ENCODE measurements at regions not wholly inside any gene's neighbourhood (a gene's known extent, or its start where the extent isn't known, plus 50 kb on each side); places are given as distances from the start of the nearest gene placed in this dataset.

DNA sequence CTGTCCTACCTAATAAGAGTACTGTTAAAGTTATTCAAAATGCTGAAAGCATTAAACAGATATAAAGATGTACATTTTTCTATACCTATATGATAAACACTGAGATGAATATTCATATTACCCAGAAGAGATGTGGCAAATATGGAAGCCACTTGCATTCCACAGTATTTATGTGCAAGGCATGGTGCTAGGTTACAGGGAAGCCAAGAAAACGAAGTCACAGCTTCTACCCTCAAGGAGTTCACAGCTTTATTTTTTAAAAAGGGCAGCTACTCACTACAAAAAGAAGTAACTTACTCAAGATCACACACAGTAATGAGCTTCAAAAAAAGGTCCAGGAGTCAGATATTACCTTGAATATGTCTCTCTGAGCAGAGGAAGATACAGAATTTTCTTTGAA, 484.6 kb downstream of the ZNF608 start:
- H3K4me1 Mint-ChIP-seq (ENCODE audit: low read depth, unreplicated experiment) = peaks cover 11% of the 10 kb centered on the region
- DNase-seq = no peak
- no TSS peak for BruUV-seq (replicated peaks)
- peaks cover 7% of the 10 kb centered on the region for H3K9me3 Mint-ChIP-seq (ENCODE audit: low read depth, unreplicated experiment)
- no peak overlapping the region for H3K4me3 Mint-ChIP-seq (ENCODE audit: low read depth, unreplicated experiment)
- CTCF ChIA-PET = no interaction called here
- no peak overlapping the region for H3K27ac Mint-ChIP-seq (ENCODE audit: unreplicated experiment)
- intact Hi-C loops (cut with micrococcal nuclease; ENCODE audit: unreplicated experiment) = no loop called here
- peaks cover 7% of the 10 kb centered on the region for H3K36me3 Mint-ChIP-seq (ENCODE audit: insufficient read depth, unreplicated experiment)
- TF ChIP-seq, protein P1, sequence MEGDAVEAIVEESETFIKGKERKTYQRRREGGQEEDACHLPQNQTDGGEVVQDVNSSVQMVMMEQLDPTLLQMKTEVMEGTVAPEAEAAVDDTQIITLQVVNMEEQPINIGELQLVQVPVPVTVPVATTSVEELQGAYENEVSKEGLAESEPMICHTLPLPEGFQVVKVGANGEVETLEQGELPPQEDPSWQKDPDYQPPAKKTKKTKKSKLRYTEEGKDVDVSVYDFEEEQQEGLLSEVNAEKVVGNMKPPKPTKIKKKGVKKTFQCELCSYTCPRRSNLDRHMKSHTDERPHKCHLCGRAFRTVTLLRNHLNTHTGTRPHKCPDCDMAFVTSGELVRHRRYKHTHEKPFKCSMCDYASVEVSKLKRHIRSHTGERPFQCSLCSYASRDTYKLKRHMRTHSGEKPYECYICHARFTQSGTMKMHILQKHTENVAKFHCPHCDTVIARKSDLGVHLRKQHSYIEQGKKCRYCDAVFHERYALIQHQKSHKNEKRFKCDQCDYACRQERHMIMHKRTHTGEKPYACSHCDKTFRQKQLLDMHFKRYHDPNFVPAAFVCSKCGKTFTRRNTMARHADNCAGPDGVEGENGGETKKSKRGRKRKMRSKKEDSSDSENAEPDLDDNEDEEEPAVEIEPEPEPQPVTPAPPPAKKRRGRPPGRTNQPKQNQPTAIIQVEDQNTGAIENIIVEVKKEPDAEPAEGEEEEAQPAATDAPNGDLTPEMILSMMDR (IDR thresholded peaks at IDR 0.05; ENCODE audit: unreplicated experiment) = no peak
- no peaks in the 10 kb centered on the region for H3K27me3 Mint-ChIP-seq (ENCODE audit: unreplicated experiment)

DNA sequence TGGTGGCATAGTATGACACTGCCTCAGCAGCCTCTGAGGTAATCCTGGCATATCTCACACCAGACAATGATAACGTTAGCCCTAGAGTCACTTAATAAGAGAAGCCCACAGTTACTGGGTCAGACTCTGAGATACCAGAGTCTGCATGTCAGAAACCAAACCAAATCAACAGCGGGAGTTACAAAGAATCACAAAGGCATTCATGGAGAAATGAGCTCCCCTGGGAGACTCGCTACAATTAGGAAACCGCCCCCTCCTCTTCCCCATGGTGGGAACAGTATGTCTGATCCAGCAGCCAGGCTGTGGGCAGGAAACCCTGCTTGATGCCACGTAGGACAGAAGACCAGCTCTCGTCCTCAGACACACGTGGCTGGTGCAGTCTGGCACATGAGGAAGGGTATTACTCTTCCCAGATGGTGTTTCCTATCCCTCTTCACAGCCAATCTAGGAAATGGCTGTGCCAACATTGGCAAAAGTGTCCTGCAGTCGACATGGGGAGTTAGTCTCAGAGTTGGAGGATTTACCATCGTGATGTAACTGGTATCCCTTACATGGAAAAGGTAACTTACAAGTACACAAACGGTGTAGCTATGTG, 485.4 kb downstream of the ZNF608 start:
- Mint-ChIP-seq H3K4me1 (ENCODE audit: low read depth, unreplicated experiment) (peaks cover 11% of the 10 kb centered on the region), H3K36me3 (ENCODE audit: insufficient read depth, unreplicated experiment) (peaks cover 7% of the 10 kb centered on the region), H3K27ac (ENCODE audit: unreplicated experiment) (no peak overlapping the region), H3K9me3 (ENCODE audit: low read depth, unreplicated experiment) (peaks cover 12% of the 10 kb centered on the region), H3K27me3 (ENCODE audit: unreplicated experiment) (no peaks in the 10 kb centered on the region), H3K4me3 (ENCODE audit: low read depth, unreplicated experiment) (no peak overlapping the region)
- no peak for DNase-seq
- BruUV-seq (replicated peaks) = no TSS peak
- TF ChIP-seq, protein P1 (IDR thresholded peaks at IDR 0.05; ENCODE audit: unreplicated experiment) = no peak
- CTCF ChIA-PET = no interaction called here
- intact Hi-C loops (cut with micrococcal nuclease; ENCODE audit: unreplicated experiment) = no loop called here

DNA sequence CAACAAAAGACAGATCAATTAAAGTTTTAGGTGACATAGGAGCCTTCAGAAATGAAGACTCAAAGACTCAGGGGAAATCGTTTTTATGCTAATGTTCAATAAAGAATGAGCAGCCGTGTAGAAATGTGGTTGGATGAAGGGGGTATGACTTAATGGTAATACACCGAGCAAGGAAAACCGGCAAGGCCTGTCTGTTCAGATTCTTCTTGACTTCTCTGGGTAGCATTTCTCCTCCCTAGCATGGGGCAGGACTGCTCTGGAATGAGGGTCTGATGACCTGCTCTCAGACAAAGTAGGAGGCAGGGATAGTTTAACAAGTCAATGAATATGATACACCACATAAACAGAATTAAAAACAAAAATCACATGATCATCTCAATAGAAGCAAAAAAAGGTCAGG, 487.4 kb downstream of the ZNF608 start:
- peak; percentile 70 for DNase-seq

DNA sequence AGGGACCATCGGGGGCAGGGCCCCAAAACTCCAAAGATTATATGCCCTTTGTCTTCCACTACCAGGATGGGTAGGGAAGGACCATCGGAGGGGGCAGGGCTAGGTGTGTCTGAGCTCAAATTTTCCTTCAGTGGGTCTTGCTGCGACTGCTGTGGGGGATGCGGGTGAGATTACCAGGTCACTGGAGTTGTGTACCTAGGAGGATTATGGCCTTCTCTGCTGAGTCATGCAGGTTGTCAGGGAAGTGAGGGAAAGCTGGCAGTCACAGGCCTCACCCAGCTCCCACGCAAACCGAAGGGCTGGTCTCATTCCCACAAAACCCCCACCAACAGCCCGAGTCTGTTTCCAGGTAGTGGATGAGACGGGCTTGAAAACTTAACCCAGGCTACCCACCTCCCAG, 489.4 kb downstream of the ZNF608 start:
- CTCF ChIA-PET = no interaction called here
- H3K9me3 Mint-ChIP-seq (ENCODE audit: low read depth, unreplicated experiment) = peaks cover 14% of the 10 kb centered on the region
- H3K36me3 Mint-ChIP-seq (ENCODE audit: insufficient read depth, unreplicated experiment) = peaks cover 7% of the 10 kb centered on the region
- intact Hi-C loops (cut with micrococcal nuclease; ENCODE audit: unreplicated experiment) = no loop called here
- H3K27ac Mint-ChIP-seq (ENCODE audit: unreplicated experiment) = no peak overlapping the region
- TF ChIP-seq, protein P1 (IDR thresholded peaks at IDR 0.05; ENCODE audit: unreplicated experiment) = no peak
- DNase-seq = no peak
- H3K4me3 Mint-ChIP-seq (ENCODE audit: low read depth, unreplicated experiment) = no peak overlapping the region
- H3K27me3 Mint-ChIP-seq (ENCODE audit: unreplicated experiment) = no peaks in the 10 kb centered on the region
- H3K4me1 Mint-ChIP-seq (ENCODE audit: low read depth, unreplicated experiment) = peaks cover 11% of the 10 kb centered on the region
- BruUV-seq (replicated peaks) = no TSS peak

More for the DNA sequence above, 487.4 kb downstream of the ZNF608 start:
- CTCF ChIA-PET = no interaction called here
- no TSS peak for BruUV-seq (replicated peaks)
- TF ChIP-seq, protein P1 (IDR thresholded peaks at IDR 0.05; ENCODE audit: unreplicated experiment) = no peak
- Mint-ChIP-seq H3K36me3 (ENCODE audit: insufficient read depth, unreplicated experiment) (peaks cover 7% of the 10 kb centered on the region), H3K27ac (ENCODE audit: unreplicated experiment) (peak overlapping the region; percentile 20), H3K9me3 (ENCODE audit: low read depth, unreplicated experiment) (peaks cover 14% of the 10 kb centered on the region), H3K4me1 (ENCODE audit: low read depth, unreplicated experiment) (peaks cover 11% of the 10 kb centered on the region), H3K4me3 (ENCODE audit: low read depth, unreplicated experiment) (no peak overlapping the region), H3K27me3 (ENCODE audit: unreplicated experiment) (no peaks in the 10 kb centered on the region)
- intact Hi-C loops (cut with micrococcal nuclease; ENCODE audit: unreplicated experiment) = no loop called here
